Caco-2 (cell line): ENCODE measurements at regions not wholly inside any gene's neighbourhood (a gene's known extent, or its start where the extent isn't known, plus 50 kb on each side); places are given as distances from the start of the nearest gene placed in this dataset.

Experiments used
- BruUV-seq: library from RNA; stranded (reverse); fragments of 400-500 nt; replicated peaks from 2 replicates; lab custom pipeline; 2021; lab: Mats Ljungman, UMichigan
- CTCF ChIA-PET: fragments of 300-600 bp; sonication (Branson Sonifier 250); formaldehyde crosslinking; loops from one replicate; lab custom pipeline; 2022; ENCODE audit warnings: antibody characterized with exemption; lab: Charles Lee
- POLR2A ChIA-PET: fragments of 300-600 bp; sonication (Branson Sonifier 250); formaldehyde crosslinking; loops from one replicate; lab custom pipeline; 2022; ENCODE audit warnings: antibody characterized with exemption; lab: Charles Lee
- DNase-seq, 2 experiments: peaks; one replicate each; pipeline versions ENCODE4 v3.0.0 to v3.0.0-alpha.2; 2020 to 2022
- H3K27me3 ChIP-seq: replicated peaks from 2 replicates; pipeline ENCODE4 v1.6.0; 2011; ENCODE audit warnings: low read length; ENCODE audit not compliant: control insufficient read depth, insufficient read depth
- H3K36me3 ChIP-seq: 2 replicates; pipeline ENCODE4 v1.5.1; 2011; ENCODE audit warnings: low read length; ENCODE audit not compliant: control insufficient read depth, insufficient read depth
- H3K4me1 ChIP-seq: fragments of 250-450 bp; sonication (Bioruptor Pico); 2 replicates; pipeline ENCODE4 v1.5.1; 2020; ENCODE audit warnings: mild to moderate bottlenecking
- H3K4me3 ChIP-seq: 2 replicates; pipeline ENCODE4 v1.5.1; 2011; ENCODE audit warnings: low read depth, mild to moderate bottlenecking, control low read depth, low read length
- H3K9me3 ChIP-seq: fragments of 250-450 bp; sonication (Bioruptor Pico); 2 replicates; pipeline ENCODE4 v1.5.1; 2020; ENCODE audit warnings: mild to moderate bottlenecking, moderate library complexity
- H3K27ac Mint-ChIP-seq: one replicate; pipeline ENCODE4 v1.8.0; 2022; ENCODE audit warnings: mixed read lengths; ENCODE audit not compliant: unreplicated experiment
- H3K27me3 Mint-ChIP-seq: one replicate; pipeline ENCODE4 v1.8.0; 2022; ENCODE audit warnings: mixed read lengths; ENCODE audit not compliant: insufficient read depth, unreplicated experiment
- H3K36me3 Mint-ChIP-seq: one replicate; pipeline ENCODE4 v1.8.0; 2022; ENCODE audit warnings: mild to moderate bottlenecking, mixed read lengths; ENCODE audit not compliant: insufficient read depth, unreplicated experiment
- H3K4me1 Mint-ChIP-seq: one replicate; pipeline ENCODE4 v1.8.0; 2022; ENCODE audit warnings: low read depth, mixed read lengths; ENCODE audit not compliant: unreplicated experiment
- H3K4me3 Mint-ChIP-seq: one replicate; pipeline ENCODE4 v1.8.0; 2022; ENCODE audit warnings: mild to moderate bottlenecking, moderate library complexity, mixed read lengths; ENCODE audit not compliant: unreplicated experiment
- H3K9me3 Mint-ChIP-seq: one replicate; pipeline ENCODE4 v1.8.0; 2022; ENCODE audit warnings: mixed read lengths; ENCODE audit not compliant: unreplicated experiment
- intact Hi-C: fragments of 100-400 bp; cut with micrococcal nuclease; formaldehyde crosslinking; loops from one replicate; pipeline ENCODE4 v1.10.0; 2022; ENCODE audit not compliant: unreplicated experiment
- TF ChIP-seq, protein P1 (sequence below), 2 experiments: fragments of 200-600 bp in 1 of 2; IDR thresholded peaks; 1 replicate in 1 of 2; 2 replicates in 1 of 2; pipeline versions ENCODE4 v1.5.1 to v1.8.0; 2011 to 2022; ENCODE audit warnings: antibody characterized with exemption in 1 of 2, control low read depth in 1 of 2, inconsistent platforms in 1 of 2, low read depth in 1 of 2, low read length in 1 of 2, mild to moderate bottlenecking in 1 of 2, moderate library complexity in 1 of 2; ENCODE audit not compliant: insufficient read depth in 1 of 2, severe bottlenecking in 1 of 2, unreplicated experiment in 1 of 2

DNA sequence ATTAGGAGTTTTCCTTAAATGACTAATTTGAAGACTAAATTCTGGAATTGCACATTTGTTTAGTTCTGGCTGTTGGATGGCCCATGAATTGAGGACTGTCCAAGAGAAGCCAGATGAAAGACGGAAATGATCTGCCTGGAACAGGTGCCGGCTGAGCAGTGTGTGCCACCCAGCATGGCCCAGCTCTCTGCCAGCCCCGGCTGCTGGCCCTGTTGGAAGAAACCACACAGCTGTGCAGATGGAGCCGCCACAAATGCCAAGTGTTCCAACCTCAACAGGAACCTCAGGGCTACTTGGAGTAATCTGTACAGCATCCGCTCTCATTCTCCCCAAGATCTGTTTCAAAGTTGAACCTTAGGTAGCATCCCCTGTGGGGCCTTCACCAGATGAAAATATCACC, 67.0 kb upstream of the STARD13 start:
- Mint-ChIP-seq H3K36me3 (no peaks in the 10 kb centered on the region), H3K4me1 (peaks cover 6% of the 10 kb centered on the region), H3K27ac (no peak overlapping the region), H3K27me3 (peaks cover 10% of the 10 kb centered on the region), H3K9me3 (no peaks in the 10 kb centered on the region), H3K4me3 (no peak overlapping the region)
- H3K9me3 ChIP-seq: no peaks in the 10 kb centered on the region
- intact Hi-C loops: no loop called here
- TF ChIP-seq, protein P1, sequence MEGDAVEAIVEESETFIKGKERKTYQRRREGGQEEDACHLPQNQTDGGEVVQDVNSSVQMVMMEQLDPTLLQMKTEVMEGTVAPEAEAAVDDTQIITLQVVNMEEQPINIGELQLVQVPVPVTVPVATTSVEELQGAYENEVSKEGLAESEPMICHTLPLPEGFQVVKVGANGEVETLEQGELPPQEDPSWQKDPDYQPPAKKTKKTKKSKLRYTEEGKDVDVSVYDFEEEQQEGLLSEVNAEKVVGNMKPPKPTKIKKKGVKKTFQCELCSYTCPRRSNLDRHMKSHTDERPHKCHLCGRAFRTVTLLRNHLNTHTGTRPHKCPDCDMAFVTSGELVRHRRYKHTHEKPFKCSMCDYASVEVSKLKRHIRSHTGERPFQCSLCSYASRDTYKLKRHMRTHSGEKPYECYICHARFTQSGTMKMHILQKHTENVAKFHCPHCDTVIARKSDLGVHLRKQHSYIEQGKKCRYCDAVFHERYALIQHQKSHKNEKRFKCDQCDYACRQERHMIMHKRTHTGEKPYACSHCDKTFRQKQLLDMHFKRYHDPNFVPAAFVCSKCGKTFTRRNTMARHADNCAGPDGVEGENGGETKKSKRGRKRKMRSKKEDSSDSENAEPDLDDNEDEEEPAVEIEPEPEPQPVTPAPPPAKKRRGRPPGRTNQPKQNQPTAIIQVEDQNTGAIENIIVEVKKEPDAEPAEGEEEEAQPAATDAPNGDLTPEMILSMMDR (IDR thresholded peaks at IDR 0.05; ENCODE audit: insufficient read depth in 1 of 2, low read depth in 1 of 2, low read length in 1 of 2, severe bottlenecking in 1 of 2, unreplicated experiment in 1 of 2): no peak
- peaks cover 3% of the 10 kb centered on the region; the same call in 1 of the 2 replicates for H3K27me3 ChIP-seq
- ChIA-PET POLR2A (no interaction called here), CTCF (no interaction called here)
- no peak overlapping the region for H3K4me3 ChIP-seq
- DNase-seq: no peak
- H3K36me3 ChIP-seq: no peaks in the 10 kb centered on the region
- H3K4me1 ChIP-seq: 0 out of 2 replicates have a peak, but pooled peaks cover 4% of the 10 kb centered on the region
- BruUV-seq: no TSS peak

DNA sequence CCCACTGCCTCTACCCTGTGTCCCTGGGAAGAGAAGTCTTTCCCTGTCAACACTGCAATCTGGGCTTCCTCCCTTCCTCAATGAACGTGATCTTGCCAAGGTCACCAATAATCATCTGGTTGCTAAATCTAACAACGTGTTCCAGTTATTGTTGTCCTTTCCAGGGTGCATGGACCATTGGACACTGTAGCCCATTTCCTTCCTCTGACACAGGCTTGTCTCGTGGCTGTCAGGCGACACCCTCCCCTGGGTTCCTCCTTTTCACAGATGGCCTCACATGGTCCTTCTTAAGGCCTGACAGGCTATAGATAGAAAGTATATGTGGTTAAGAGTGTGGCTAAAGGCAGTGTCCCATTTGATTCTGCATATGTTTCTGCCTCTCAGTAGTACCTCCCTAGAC, 67.7 kb upstream of the STARD13 start:
- no peak overlapping the region for H3K4me3 Mint-ChIP-seq
- H3K36me3 ChIP-seq: no peaks in the 10 kb centered on the region
- intact Hi-C loops: no loop called here
- TF ChIP-seq, protein P1 (IDR thresholded peaks at IDR 0.05; ENCODE audit: insufficient read depth in 1 of 2, low read depth in 1 of 2, low read length in 1 of 2, severe bottlenecking in 1 of 2, unreplicated experiment in 1 of 2): no peak
- peaks cover 3% of the 10 kb centered on the region; the same call in 1 of the 2 replicates for H3K27me3 ChIP-seq
- ChIA-PET POLR2A (no interaction called here), CTCF (no interaction called here)
- no peaks in the 10 kb centered on the region for H3K9me3 Mint-ChIP-seq
- H3K4me1 Mint-ChIP-seq: peaks cover 6% of the 10 kb centered on the region
- 0 out of 2 replicates have a peak, but pooled peaks cover 4% of the 10 kb centered on the region for H3K4me1 ChIP-seq
- peaks cover 10% of the 10 kb centered on the region for H3K27me3 Mint-ChIP-seq
- no peak for DNase-seq
- no peak overlapping the region for H3K27ac Mint-ChIP-seq
- H3K9me3 ChIP-seq: no peaks in the 10 kb centered on the region
- H3K4me3 ChIP-seq: no peak overlapping the region
- no TSS peak for BruUV-seq
- no peaks in the 10 kb centered on the region for H3K36me3 Mint-ChIP-seq

DNA sequence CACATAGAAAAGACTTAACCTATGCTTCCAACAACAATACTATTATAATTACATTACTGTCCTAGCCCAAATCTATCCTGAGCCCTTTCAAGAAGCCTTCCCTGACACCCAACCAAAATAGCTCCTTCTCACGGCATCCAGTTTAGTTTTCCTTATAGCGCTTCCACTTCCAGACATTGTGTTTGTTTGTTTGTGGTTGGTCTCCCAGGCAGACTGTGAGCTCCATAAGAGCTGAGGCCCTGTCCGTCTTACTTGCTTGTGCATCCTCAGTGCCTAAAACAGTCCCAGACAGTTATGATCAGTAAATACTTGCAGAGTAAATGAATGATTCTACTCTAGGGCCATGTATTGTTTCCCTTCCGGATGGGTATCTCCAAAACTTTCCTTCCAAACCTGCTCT, 68.1 kb upstream of the STARD13 start:
- POLR2A ChIA-PET: no interaction called here

More for the DNA sequence above, 68.1 kb upstream of the STARD13 start:
- Mint-ChIP-seq H3K4me1 (peaks cover 6% of the 10 kb centered on the region), H3K4me3 (no peak overlapping the region), H3K36me3 (no peaks in the 10 kb centered on the region), H3K27ac (no peak overlapping the region), H3K9me3 (no peaks in the 10 kb centered on the region), H3K27me3 (peaks cover 10% of the 10 kb centered on the region)
- TF ChIP-seq, protein P1 (IDR thresholded peaks at IDR 0.05; ENCODE audit: insufficient read depth in 1 of 2, low read depth in 1 of 2, low read length in 1 of 2, severe bottlenecking in 1 of 2, unreplicated experiment in 1 of 2): no peak
- intact Hi-C loops: no loop called here
- BruUV-seq: no TSS peak
- CTCF ChIA-PET: no interaction called here
- no peaks in the 10 kb centered on the region for H3K9me3 ChIP-seq
- 0 out of 2 replicates have a peak, but pooled peaks cover 4% of the 10 kb centered on the region for H3K4me1 ChIP-seq
- H3K36me3 ChIP-seq: no peaks in the 10 kb centered on the region
- no peak for DNase-seq
- peaks cover 3% of the 10 kb centered on the region; the same call in 1 of the 2 replicates for H3K27me3 ChIP-seq
- H3K4me3 ChIP-seq: no peak overlapping the region
